Smooth muscle cell (in vitro differentiated cells): ENCODE measurements at regions not wholly inside any gene's neighbourhood (a gene's known extent, or its start where the extent isn't known, plus 50 kb on each side); places are given as distances from the start of the nearest gene placed in this dataset.
A peak's percentile ranks its signal among the peaks of the same experiment; 100 is the strongest.

ENCODE experiments used
- DNase-seq: peaks from one replicate; lab custom pipeline; 2025; ENCODE audit not compliant: unreplicated experiment; lab: John Stamatoyannopoulos, UW
- H2AFZ ChIP-seq: fragments of 200-600 bp; sonication (generic); 2 replicates; pipeline ENCODE4 v1.6.0; 2016; ENCODE audit warnings: antibody characterized with exemption, low read depth, mild to moderate bottlenecking
- H3F3A ChIP-seq: fragments of 200-600 bp; sonication (generic); 2 replicates; pipeline ENCODE4 v1.6.0; 2017; ENCODE audit warnings: antibody characterized with exemption, low read depth
- H3K27ac ChIP-seq: fragments of 200-600 bp; sonication (generic); 2 replicates; pipeline ENCODE4 v1.5.1; 2016; ENCODE audit warnings: low read depth, mild to moderate bottlenecking
- H3K27me3 ChIP-seq: fragments of 200-600 bp; sonication (generic); 2 replicates; pipeline ENCODE4 v1.6.1; 2016; ENCODE audit warnings: low read depth, mild to moderate bottlenecking
- H3K36me3 ChIP-seq: fragments of 200-600 bp; sonication (generic); 2 replicates; pipeline ENCODE4 v1.5.1; 2016; ENCODE audit warnings: low read depth
- H3K4me1 ChIP-seq: fragments of 200-600 bp; sonication (generic); 2 replicates; pipeline ENCODE4 v1.5.1; 2016; ENCODE audit warnings: low read depth
- H3K4me2 ChIP-seq: fragments of 200-600 bp; sonication (generic); 2 replicates; pipeline ENCODE4 v1.6.0; 2016; ENCODE audit warnings: mild to moderate bottlenecking
- H3K4me3 ChIP-seq: fragments of 200-600 bp; sonication (generic); 2 replicates; pipeline ENCODE4 v1.5.1; 2016; ENCODE audit warnings: mild to moderate bottlenecking
- H3K79me2 ChIP-seq: fragments of 200-600 bp; sonication (generic); 2 replicates; pipeline ENCODE4 v1.6.0; 2016; ENCODE audit warnings: low read depth, mild to moderate bottlenecking
- H3K9ac ChIP-seq: fragments of 200-600 bp; sonication (generic); 2 replicates; pipeline ENCODE4 v1.6.0; 2016; ENCODE audit warnings: low read depth
- H3K9me3 ChIP-seq: fragments of 200-600 bp; sonication (generic); replicated peaks from 2 replicates; pipeline ENCODE4 v1.5.1; 2016; ENCODE audit warnings: low read depth
- H4K20me1 ChIP-seq: fragments of 200-600 bp; sonication (generic); 2 replicates; pipeline ENCODE4 v1.6.0; 2016; ENCODE audit warnings: low read depth
- CTCF ChIP-seq: fragments of 200-600 bp; sonication (generic); IDR thresholded peaks from 2 replicates; pipeline ENCODE4 v1.5.1; 2017; ENCODE audit warnings: borderline replicate concordance, mild to moderate bottlenecking, antibody characterized with exemption; ENCODE audit not compliant: insufficient read depth, poor library complexity, severe bottlenecking
- WGBS: methylation state at CpG from one replicate; pipeline ENCODE4 v1.1.7; 2016; ENCODE audit warnings: low lambda C conversion rate; 5-methylcytosine and 5-hydroxymethylcytosine counted together

DNA sequence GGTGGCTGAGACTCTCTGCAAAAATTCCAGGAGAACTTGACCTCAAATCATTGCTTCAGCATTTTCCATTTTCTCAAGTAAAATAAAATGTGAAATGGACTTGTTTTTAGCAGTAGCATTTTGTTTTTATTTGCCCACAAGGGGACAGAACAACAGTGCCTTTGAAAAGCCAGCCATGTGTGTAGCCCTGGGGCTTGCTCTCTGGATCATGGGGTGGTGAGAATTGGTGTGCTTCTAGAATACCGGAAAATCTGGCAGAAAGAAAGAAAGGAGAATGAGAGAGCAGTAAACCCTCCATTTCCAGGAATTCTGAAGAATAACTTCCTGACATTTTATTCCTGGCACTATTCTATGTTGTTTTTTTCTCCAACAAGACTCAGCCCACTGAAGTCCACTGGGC, 254.7 kb upstream of the MOCS1 start:
- Histone ChIP-seq H3K4me2 (no peak overlapping the region), H2AFZ (no peak overlapping the region), H3K79me2 (no peaks in the 10 kb centered on the region), H3K4me1 (peaks cover 14% of the 10 kb centered on the region), H3K27ac (no peak overlapping the region), H3F3A (no peaks in the 10 kb centered on the region), H3K27me3 (peaks cover 4% of the 10 kb centered on the region), H3K9me3 (no peaks in the 10 kb centered on the region), H3K36me3 (no peaks in the 10 kb centered on the region), H3K4me3 (no peak overlapping the region), H3K9ac (no peak overlapping the region), H4K20me1 (no peaks in the 10 kb centered on the region)
- DNase-seq = no peak
- 90% methylated on average over 1 of the region's 1 CpG for WGBS
- no peak for TF ChIP-seq CTCF

DNA sequence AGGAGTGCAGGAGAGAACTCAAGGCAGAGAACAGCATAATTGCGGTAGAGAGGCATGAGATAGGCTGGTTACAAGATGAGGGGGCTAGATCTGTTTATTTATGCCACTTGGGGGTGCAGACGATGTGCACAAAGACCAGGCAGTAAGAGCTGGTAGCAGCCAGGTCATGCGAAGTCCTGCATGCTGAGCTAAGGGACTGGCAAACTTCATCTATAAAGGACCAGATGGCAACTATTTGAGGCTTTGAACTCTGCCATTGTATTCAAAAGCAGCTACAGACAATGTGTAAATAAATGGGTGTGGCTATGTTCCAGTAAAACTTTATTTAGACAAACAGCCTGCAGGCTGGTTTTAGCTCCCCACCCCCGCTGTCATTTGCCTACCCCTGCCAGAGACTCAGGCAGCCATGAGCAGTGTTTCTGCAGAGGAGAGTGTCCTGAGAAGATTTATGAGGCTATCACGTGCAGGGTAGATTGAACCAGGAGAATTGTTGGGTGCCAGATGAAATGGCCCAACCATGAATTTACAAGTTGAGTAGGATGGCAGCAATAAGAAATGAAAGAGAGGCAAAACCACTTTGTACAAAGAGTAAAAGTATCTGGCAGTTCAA, 253.4 kb upstream of the MOCS1 start:
- H3K36me3 ChIP-seq = no peaks in the 10 kb centered on the region
- H3F3A ChIP-seq = no peaks in the 10 kb centered on the region
- H3K9ac ChIP-seq = no peak overlapping the region
- H3K4me3 ChIP-seq = no peak overlapping the region
- H3K27ac ChIP-seq = no peak overlapping the region
- H3K27me3 ChIP-seq = peaks cover 4% of the 10 kb centered on the region
- peaks cover 15% of the 10 kb centered on the region for H3K4me1 ChIP-seq
- H3K9me3 ChIP-seq = no peaks in the 10 kb centered on the region
- TF ChIP-seq CTCF = no peak
- 63% methylated on average over 5 of the region's 5 CpGs for WGBS
- no peaks in the 10 kb centered on the region for H4K20me1 ChIP-seq
- no peak overlapping the region for H2AFZ ChIP-seq
- H3K79me2 ChIP-seq = no peaks in the 10 kb centered on the region
- no peak for DNase-seq
- no peak overlapping the region for H3K4me2 ChIP-seq

DNA sequence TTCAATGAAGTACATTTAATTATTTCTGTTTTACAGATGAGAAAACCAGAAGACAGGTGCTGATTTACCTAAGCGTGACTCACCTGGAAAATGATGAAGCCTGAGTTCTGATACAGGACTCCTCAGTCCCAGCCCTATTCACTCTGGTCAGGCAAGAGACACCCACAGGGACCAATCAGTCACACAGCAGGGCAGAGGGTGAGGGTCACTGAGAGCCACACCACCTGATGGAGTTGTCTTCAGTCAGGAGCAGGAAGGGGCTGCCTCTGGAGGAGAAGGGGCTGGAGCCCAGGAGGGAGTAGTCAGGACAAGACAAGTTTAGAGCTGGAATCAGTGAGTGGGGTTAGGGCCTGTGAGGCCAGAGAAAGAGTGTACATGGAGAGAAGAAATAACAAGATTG, 251.2 kb upstream of the MOCS1 start:
- DNase-seq = no peak
- Histone ChIP-seq H3K9me3 (no peaks in the 10 kb centered on the region), H3F3A (no peaks in the 10 kb centered on the region), H3K27ac (no peak overlapping the region), H2AFZ (no peak overlapping the region), H3K79me2 (no peaks in the 10 kb centered on the region), H4K20me1 (no peaks in the 10 kb centered on the region), H3K4me3 (no peak overlapping the region), H3K9ac (no peak overlapping the region), H3K4me1 (peaks cover 15% of the 10 kb centered on the region), H3K4me2 (no peak overlapping the region), H3K36me3 (no peaks in the 10 kb centered on the region), H3K27me3 (no peaks in the 10 kb centered on the region)
- TF ChIP-seq CTCF = no peak
- 95% methylated on average over 1 of the region's 1 CpG for WGBS

DNA sequence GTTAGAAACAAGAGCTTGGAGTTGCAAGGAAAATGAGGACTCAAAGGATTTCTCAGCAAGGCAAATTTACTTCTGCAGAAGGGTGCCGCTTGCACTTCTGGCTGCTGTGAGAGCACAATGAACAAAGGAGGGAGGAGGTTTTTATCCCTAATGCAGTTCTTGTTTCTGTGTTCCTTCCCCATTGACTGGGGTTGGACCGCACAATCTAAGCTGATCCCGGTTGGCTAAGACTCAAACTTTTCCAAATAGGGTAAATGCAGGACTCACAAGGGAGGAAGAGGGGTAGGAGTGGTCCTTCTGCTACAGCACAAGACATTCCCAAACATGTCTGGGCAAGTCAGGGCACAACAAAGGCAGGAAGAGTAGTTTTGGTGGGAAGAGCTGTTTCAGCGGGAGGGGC, 249.6 kb upstream of the MOCS1 start:
- DNase-seq = no peak
- no peaks in the 10 kb centered on the region for H3K36me3 ChIP-seq
- no peaks in the 10 kb centered on the region for H3K27me3 ChIP-seq
- no peak for TF ChIP-seq CTCF
- no peak overlapping the region for H3K27ac ChIP-seq
- H3K4me1 ChIP-seq = peaks cover 15% of the 10 kb centered on the region
- H3F3A ChIP-seq = no peaks in the 10 kb centered on the region
- 63% methylated on average over 4 of the region's 4 CpGs for WGBS
- no peaks in the 10 kb centered on the region for H4K20me1 ChIP-seq
- no peak overlapping the region for H3K9ac ChIP-seq
- no peak overlapping the region for H3K4me2 ChIP-seq
- H2AFZ ChIP-seq = peak overlapping the region; percentile 90
- H3K79me2 ChIP-seq = no peaks in the 10 kb centered on the region
- no peaks in the 10 kb centered on the region for H3K9me3 ChIP-seq
- H3K4me3 ChIP-seq = no peak overlapping the region
